NCI-H1930 (cell line): ENCODE measurements at regions not wholly inside any gene's neighbourhood (a gene's known extent, or its start where the extent isn't known, plus 50 kb on each side); places are given as distances from the start of the nearest gene placed in this dataset.

Source experiments
- DNase-seq, 2 experiments: peaks; one replicate each; lab custom pipeline; 2025; lab: John Stamatoyannopoulos, UW

GRCh38 chr2:16137080-16137755 is 196.9 kb downstream of the MYCN start:
- DNase-seq = no peak

- DNase-seq = no peak
Measured at GRCh38 chr2:16136461-16137035, 196.2 kb downstream of the MYCN start.

- no peak for DNase-seq
Measured at GRCh38 chr2:16135913-16136310, 195.6 kb downstream of the MYCN start.

GRCh38 chr2:16135196-16135912 is 195.0 kb downstream of the MYCN start:
- no peak for DNase-seq

GRCh38 chr2:16134436-16135165 is 194.3 kb downstream of the MYCN start:
- no peak for DNase-seq

- DNase-seq = no peak
Measured at GRCh38 chr2:16130906-16131400, 190.6 kb downstream of the MYCN start.

GRCh38 chr2:16130541-16130880 is 190.2 kb downstream of the MYCN start:
- DNase-seq = no peak

GRCh38 chr2:16129716-16130540 is 189.6 kb downstream of the MYCN start:
- DNase-seq = no peak

GRCh38 chr2:16128746-16129610 is 188.6 kb downstream of the MYCN start:
- DNase-seq = no peak

GRCh38 chr2:16127958-16128357 is 187.6 kb downstream of the MYCN start:
- no peak for DNase-seq

GRCh38 chr2:16127276-16127940 is 187.1 kb downstream of the MYCN start:
- no peak for DNase-seq

- DNase-seq = no peak
Measured at GRCh38 chr2:16126517-16127275, 186.3 kb downstream of the MYCN start.

- no peak for DNase-seq
Measured at GRCh38 chr2:16125614-16126516, 185.5 kb downstream of the MYCN start.

GRCh38 chr2:16124881-16125613 is 184.7 kb downstream of the MYCN start:
- DNase-seq = no peak

- no peak for DNase-seq
Measured at GRCh38 chr2:16123856-16124780, 183.8 kb downstream of the MYCN start.

GRCh38 chr2:16123421-16123820 is 183.1 kb downstream of the MYCN start:
- no peak for DNase-seq

- DNase-seq = no peak
Measured at GRCh38 chr2:16122556-16122955, 182.2 kb downstream of the MYCN start.
